ENCODE measurements at regions not wholly inside any gene's neighbourhood (a gene's known extent, or its start where the extent isn't known, plus 50 kb on each side); places are given as distances from the start of the nearest gene placed in this dataset.

GRCh38 chr1:208432346-208432745 lies 188.2 kb upstream of the PLXNA2 start:
- no peaks in the 10 kb centered on the region for H3K4me1 ChIP-seq
- intact Hi-C loops (cut with DNase I), result no loop called here
- no peaks in the 10 kb centered on the region for H3K27me3 ChIP-seq (ENCODE audit: low read depth)
- ATAC-seq, result peak in 1 of 2 donors; percentile 38
- TF ChIP-seq CTCF (IDR thresholded peaks at IDR 0.05), result no peak
- no peak overlapping the region for H3K27ac ChIP-seq
- DNase-seq, result no peak
- H3K4me3 ChIP-seq, result no peak overlapping the region
- no peaks in the 10 kb centered on the region for H3K36me3 ChIP-seq
- H3K9me3 ChIP-seq, result no peaks in the 10 kb centered on the region

GRCh38 chr1:208433086-208433485 lies 188.9 kb upstream of the PLXNA2 start:
- H3K27ac ChIP-seq, result no peak overlapping the region
- no peaks in the 10 kb centered on the region for H3K27me3 ChIP-seq (ENCODE audit: low read depth)
- ATAC-seq (no peak), DNase-seq (no peak)
- TF ChIP-seq CTCF (IDR thresholded peaks at IDR 0.05), result no peak
- no peaks in the 10 kb centered on the region for H3K36me3 ChIP-seq
- H3K4me3 ChIP-seq, result no peak overlapping the region
- H3K9me3 ChIP-seq, result no peaks in the 10 kb centered on the region
- intact Hi-C loops (cut with DNase I), result no loop called here
- no peaks in the 10 kb centered on the region for H3K4me1 ChIP-seq

GRCh38 chr1:208433971-208434370 lies 189.8 kb upstream of the PLXNA2 start:
- no peaks in the 10 kb centered on the region for H3K4me1 ChIP-seq
- H3K27ac ChIP-seq, result no peak overlapping the region
- ATAC-seq (no peak), DNase-seq (no peak)
- TF ChIP-seq CTCF (IDR thresholded peaks at IDR 0.05), result no peak
- no peaks in the 10 kb centered on the region for H3K9me3 ChIP-seq
- intact Hi-C loops (cut with DNase I), result no loop called here
- no peaks in the 10 kb centered on the region for H3K27me3 ChIP-seq (ENCODE audit: low read depth)
- no peak overlapping the region for H3K4me3 ChIP-seq
- no peaks in the 10 kb centered on the region for H3K36me3 ChIP-seq

- no peak for DNase-seq
- intact Hi-C loops (cut with DNase I), result no loop called here
- peaks cover 5% of the 10 kb centered on the region for H3K9me3 ChIP-seq
- no peaks in the 10 kb centered on the region for H3K4me1 ChIP-seq
- no peak overlapping the region for H3K4me3 ChIP-seq
- no peak overlapping the region for H3K27ac ChIP-seq
- no peaks in the 10 kb centered on the region for H3K27me3 ChIP-seq (ENCODE audit: low read depth)
- H3K36me3 ChIP-seq, result no peaks in the 10 kb centered on the region
- ATAC-seq, result no peak
- no peak for TF ChIP-seq CTCF (IDR thresholded peaks at IDR 0.05)
Observed at GRCh38 chr1:208437401-208437800, 193.2 kb upstream of the PLXNA2 start.

GRCh38 chr1:208438112-208438699 lies 194.0 kb upstream of the PLXNA2 start:
- ATAC-seq, result no peak
- Histone ChIP-seq H3K36me3 (no peaks in the 10 kb centered on the region), H3K27me3 (ENCODE audit: low read depth) (no peaks in the 10 kb centered on the region), H3K4me3 (no peak overlapping the region), H3K4me1 (no peaks in the 10 kb centered on the region), H3K9me3 (peaks cover 11% of the 10 kb centered on the region), H3K27ac (no peak overlapping the region)
- intact Hi-C loops (cut with DNase I), result no loop called here
- DNase-seq, result no peak
- TF ChIP-seq CTCF (IDR thresholded peaks at IDR 0.05), result no peak

Data from lower lobe of right lung (tissue), 2 donors.